H1 (cell line): ENCODE measurements at regions not wholly inside any gene's neighbourhood (a gene's known extent, or its start where the extent isn't known, plus 50 kb on each side); places are given as distances from the start of the nearest gene placed in this dataset.

Experiments used
- CTCF ChIA-PET: fragments of 300-600 bp; sonication (Branson Sonifier 250); formaldehyde crosslinking; loops from one replicate; lab custom pipeline; 2021; ENCODE audit not compliant: partially characterized antibody; lab: Charles Lee
- POLR2A ChIA-PET: fragments of 300-600 bp; sonication (Branson Sonifier 250); formaldehyde crosslinking; loops from one replicate; lab custom pipeline; 2021; ENCODE audit warnings: inconsistent platforms; ENCODE audit not compliant: partially characterized antibody; lab: Charles Lee
- DNase-seq, 2 experiments: peaks; one replicate each; pipeline versions ENCODE4 v3.0.0 to v3.0.0-alpha.2; 2010 to 2022; ENCODE audit warnings: low spot score in 2 of 2, low read depth in 1 of 2, mixed read lengths in 1 of 2
- FAIRE-seq: peaks from 2 replicates; lab custom pipeline; 2011; peaks lifted over from hg19 to GRCh38; lab: Jason Lieb, UNC
- H2AFZ ChIP-seq: 2 replicates; pipeline ENCODE4 v1.8.1; 2012; ENCODE audit warnings: low read length, inconsistent platforms
- H2AK5ac ChIP-seq: 2 replicates; pipeline ENCODE4 v1.6.1; 2013; ENCODE audit warnings: low read depth, low read length
- H2BK120ac ChIP-seq: replicated peaks from 2 replicates; pipeline ENCODE3; 2013; ENCODE audit warnings: low read depth, low read length, inconsistent platforms
- H2BK12ac ChIP-seq: 2 replicates; pipeline ENCODE4 v1.6.1; 2013; ENCODE audit warnings: low read depth, low read length
- H2BK15ac ChIP-seq: 2 replicates; pipeline ENCODE4 v1.6.1; 2013; ENCODE audit warnings: low read length
- H2BK20ac ChIP-seq: 2 replicates; pipeline ENCODE4 v1.6.1; 2013; ENCODE audit warnings: low read length
- H2BK5ac ChIP-seq: 2 replicates; pipeline ENCODE4 v1.6.1; 2013; ENCODE audit warnings: low read depth, low read length
- H3K14ac ChIP-seq: 2 replicates; pipeline ENCODE4 v1.6.1; 2013; ENCODE audit warnings: inconsistent platforms; ENCODE audit not compliant: insufficient read length
- H3K18ac ChIP-seq: 2 replicates; pipeline ENCODE4 v1.6.1; 2013; ENCODE audit warnings: low read length; ENCODE audit errors: extremely low read depth
- H3K23ac ChIP-seq: 2 replicates; pipeline ENCODE4 v1.6.1; 2013; ENCODE audit warnings: inconsistent platforms; ENCODE audit not compliant: insufficient read length
- H3K23me2 ChIP-seq: 2 replicates; pipeline ENCODE4 v1.6.1; 2013; ENCODE audit warnings: low read depth, low read length
- H3K27ac ChIP-seq: 2 replicates; pipeline ENCODE4 v1.6.1; 2011; ENCODE audit warnings: low read depth, low read length, inconsistent platforms
- H3K27me3 ChIP-seq, 4 experiments: replicated peaks in 1 of 4; 1 replicate in 1 of 4; 2 replicates in 3 of 4; pipeline versions ENCODE4 v1.6.1 to v1.8.1; 2011 to 2013; ENCODE audit warnings: low read length in 3 of 4, mild to moderate bottlenecking in 3 of 4, inconsistent platforms in 2 of 4, mixed read lengths in 2 of 4, moderate library complexity in 1 of 4; ENCODE audit not compliant: control insufficient read depth in 3 of 4, insufficient read depth in 3 of 4; ENCODE audit errors: extremely low read depth in 1 of 4
- H3K36me3 ChIP-seq, 4 experiments: 2 replicates each; pipeline versions ENCODE4 v1.6.1 to v1.8.1; 2011 to 2013; ENCODE audit warnings: mild to moderate bottlenecking in 4 of 4, low read length in 3 of 4, moderate library complexity in 2 of 4, control low read depth in 1 of 4, inconsistent platforms in 1 of 4; ENCODE audit not compliant: insufficient read depth in 4 of 4, control insufficient read depth in 2 of 4
- H3K4ac ChIP-seq: replicated peaks from 2 replicates; pipeline ENCODE3; 2013; ENCODE audit warnings: low read length, low read depth, mixed read lengths, inconsistent platforms; ENCODE audit not compliant: insufficient read length
- H3K4me1 ChIP-seq, 4 experiments: replicated peaks in 1 of 4; 1 replicate in 1 of 4; 2 replicates in 3 of 4; pipeline versions ENCODE4 v1.6.1 to v1.8.1; 2011 to 2013; ENCODE audit warnings: low read length in 3 of 4, inconsistent platforms in 2 of 4, mixed read lengths in 1 of 4; ENCODE audit not compliant: insufficient read depth in 4 of 4, control insufficient read depth in 3 of 4
- H3K4me2 ChIP-seq, 2 experiments: 2 replicates each; pipeline versions ENCODE4 v1.6.1 to v1.8.1; 2011 to 2013; ENCODE audit warnings: low read depth in 2 of 2, low read length in 2 of 2, control low read depth in 1 of 2, inconsistent platforms in 1 of 2, mild to moderate bottlenecking in 1 of 2; ENCODE audit not compliant: insufficient read depth in 1 of 2
- H3K4me3 ChIP-seq, 4 experiments: fragments of 200-600, 300-600 bp in 1 of 4; sonication (generic), shearing (Covaris generic), sonication (Bioruptor Twin) in 1 of 4; 2 replicates each; pipeline versions ENCODE4 v1.5.1 to v1.8.1; 2011 to 2016; ENCODE audit warnings: low read length in 4 of 4, low read depth in 3 of 4, control low read depth in 2 of 4, inconsistent platforms in 2 of 4, mild to moderate bottlenecking in 2 of 4, mixed read lengths in 1 of 4, moderate library complexity in 1 of 4; ENCODE audit not compliant: insufficient read depth in 2 of 4; ENCODE audit errors: extremely low read depth in 1 of 4
- H3K56ac ChIP-seq: replicated peaks from 2 replicates; pipeline ENCODE3; 2013; ENCODE audit warnings: low read depth, mild to moderate bottlenecking, mixed read lengths, low read length, inconsistent platforms; ENCODE audit not compliant: insufficient read length
- H3K79me1 ChIP-seq: 2 replicates; pipeline ENCODE4 v1.6.1; 2013; ENCODE audit warnings: low read depth, low read length, control low read depth
- H3K79me2 ChIP-seq, 2 experiments: 2 replicates each; pipeline versions ENCODE4 v1.6.1 to v1.8.1; 2012 to 2013; ENCODE audit warnings: low read length in 2 of 2, mild to moderate bottlenecking in 2 of 2, inconsistent platforms in 1 of 2; ENCODE audit not compliant: insufficient read depth in 2 of 2, control insufficient read depth in 1 of 2
- H3K9ac ChIP-seq, 4 experiments: replicated peaks in 1 of 4; 1 replicate in 1 of 4; 2 replicates in 3 of 4; pipeline versions ENCODE4 v1.6.1 to v1.8.1; 2011 to 2013; ENCODE audit warnings: low read depth in 3 of 4, low read length in 3 of 4, control low read depth in 2 of 4, mild to moderate bottlenecking in 2 of 4, moderate library complexity in 2 of 4, inconsistent platforms in 1 of 4; ENCODE audit errors: extremely low read depth in 1 of 4
- H3K9me3 ChIP-seq, 2 experiments: 2 replicates each; pipeline versions ENCODE4 v1.6.1 to v1.8.1; 2012 to 2013; ENCODE audit warnings: mild to moderate bottlenecking in 2 of 2, moderate library complexity in 2 of 2, control low read depth in 1 of 2, inconsistent platforms in 1 of 2, low read depth in 1 of 2, low read length in 1 of 2, mixed read lengths in 1 of 2; ENCODE audit not compliant: insufficient read depth in 2 of 2
- H4K20me1 ChIP-seq, 2 experiments: replicated peaks in 1 of 2; 2 replicates each; pipeline versions ENCODE3 to v1.8.1; 2011 to 2013; ENCODE audit warnings: inconsistent platforms in 2 of 2, low read length in 2 of 2, mild to moderate bottlenecking in 1 of 2; ENCODE audit not compliant: insufficient read depth in 2 of 2, control insufficient read depth in 1 of 2
- H4K5ac ChIP-seq: 2 replicates; pipeline ENCODE4 v1.6.1; 2013; ENCODE audit warnings: low read length, low read depth, mixed read lengths, inconsistent platforms; ENCODE audit not compliant: insufficient read length
- H4K8ac ChIP-seq: 2 replicates; pipeline ENCODE4 v1.8.0; 2013; ENCODE audit warnings: mild to moderate bottlenecking, moderate library complexity, low read length, inconsistent platforms; ENCODE audit not compliant: insufficient read depth; ENCODE audit errors: extremely low read depth
- H4K91ac ChIP-seq: replicated peaks from 2 replicates; pipeline ENCODE3; 2013; ENCODE audit warnings: low read length, mixed read lengths, inconsistent platforms; ENCODE audit not compliant: insufficient read length
- BRCA1 ChIP-seq: IDR thresholded peaks from 2 replicates; pipeline ENCODE4 v1.6.1; 2012; ENCODE audit warnings: low read depth, low read length, improper control_type of control experiment
- SAP30 ChIP-seq: fragments of 300-600 bp; sonication (generic); IDR thresholded peaks from 2 replicates; pipeline ENCODE4 v1.7.1; 2012; ENCODE audit warnings: low read length, moderate library complexity, mild to moderate bottlenecking, inconsistent platforms; ENCODE audit not compliant: insufficient read depth, insufficient replicate concordance
- WGBS, 2 experiments: shearing (Covaris generic) in 1 of 2; methylation state at CpG; one replicate each; pipeline versions ENCODE4 v1.1.6 to v1.1.7; 2013 to 2015; ENCODE audit warnings: low lambda C conversion rate in 2 of 2, mixed read lengths in 2 of 2, inconsistent platforms in 1 of 2, low coverage in 1 of 2, missing lambda C conversion rate in 1 of 2; ENCODE audit not compliant: insufficient replicate concordance in 2 of 2, insufficient coverage in 1 of 2, insufficient read length in 1 of 2; ENCODE audit errors: extremely low coverage in 1 of 2, missing lambda C conversion rate in 1 of 2; 5-methylcytosine and 5-hydroxymethylcytosine counted together

DNA sequence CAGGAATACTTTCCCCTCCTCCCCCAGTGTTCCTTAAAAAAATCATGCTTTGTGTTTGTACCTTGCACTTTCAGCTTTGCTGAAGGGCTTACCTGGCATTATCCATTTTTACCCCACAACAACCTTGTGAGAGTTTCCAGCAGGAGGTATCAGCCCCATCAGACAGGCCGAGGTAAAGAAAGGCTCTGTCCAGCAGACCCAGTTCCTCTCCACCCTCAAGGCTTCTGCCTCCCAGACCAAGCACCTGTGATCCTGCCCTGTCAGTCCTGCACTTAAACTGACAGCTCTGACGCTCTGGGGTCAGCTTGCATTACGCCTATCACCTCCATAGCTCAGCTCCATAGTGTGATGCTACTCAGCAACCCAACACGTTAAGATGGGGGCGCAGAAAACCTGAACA is 803.1 kb downstream of the UQCRFS1 start:
- Histone ChIP-seq H3K9ac (no peak overlapping the region), H3K36me3 (no peaks in the 10 kb centered on the region), H2BK5ac (no peak overlapping the region), H3K4me3 (no peak overlapping the region), H3K18ac (no peak overlapping the region), H3K14ac (no peak overlapping the region), H2BK15ac (no peak overlapping the region), H3K4ac (no peak overlapping the region), H4K8ac (no peak overlapping the region), H3K56ac (no peak overlapping the region), H3K79me1 (no peaks in the 10 kb centered on the region), H4K5ac (no peak overlapping the region), H3K79me2 (no peaks in the 10 kb centered on the region), H4K91ac (no peak overlapping the region), H3K27ac (no peak overlapping the region), H2BK20ac (no peak overlapping the region), H4K20me1 (no peaks in the 10 kb centered on the region), H3K27me3 (no peaks in the 10 kb centered on the region; a peak in 1 of 7 replicates), H2AK5ac (no peak overlapping the region), H3K23ac (no peak overlapping the region), H3K23me2 (no peaks in the 10 kb centered on the region), H3K4me2 (no peak overlapping the region), H2BK12ac (no peak overlapping the region), H3K4me1 (peaks cover 0 to 4% (median 0%) of the 10 kb centered on the region in 4 experiments; a peak in 1 of 7 replicates), H2AFZ (no peak overlapping the region), H3K9me3 (no peaks in the 10 kb centered on the region), H2BK120ac (no peak overlapping the region)
- TF ChIP-seq BRCA1 = no peak
- TF ChIP-seq SAP30 = no peak
- DNase-seq = no peak
- 88% methylated on average over 5 of the region's 5 CpGs; no CpG with 5 or more reads in 1 of the 2 experiments for WGBS, 2 experiments
- ChIA-PET CTCF (interaction anchor here (2.6 kb wide), 1 partner anchor 14 kb away, joined by 11 read pairs; no protein-coding TSS in a partner anchor), POLR2A (interaction anchor here (1.2 kb wide), 1 partner anchor 20 kb away, joined by 5 read pairs; no protein-coding TSS in a partner anchor)
- FAIRE-seq = no peak
